Mesenchymal stem cell (in vitro differentiated cells and primary cell): ENCODE measurements at regions not wholly inside any gene's neighbourhood (a gene's known extent, or its start where the extent isn't known, plus 50 kb on each side); places are given as distances from the start of the nearest gene placed in this dataset.

ENCODE experiments used
- DNase-seq: peaks from one replicate; pipeline ENCODE4 v3.0.0-alpha.2; 2013
- H2AFZ ChIP-seq: one replicate; pipeline ENCODE4 v1.6.1; 2013; ENCODE audit warnings: low read depth, mild to moderate bottlenecking, control low read depth, inconsistent platforms, low read length, moderate library complexity
- H2AK5ac ChIP-seq: 2 replicates; pipeline ENCODE4 v1.6.1; 2013; ENCODE audit warnings: low read length, moderate library complexity, mild to moderate bottlenecking, inconsistent platforms; ENCODE audit not compliant: severe bottlenecking
- H2BK120ac ChIP-seq: one replicate; pipeline ENCODE4 v1.6.1; 2013; ENCODE audit warnings: low read depth, mild to moderate bottlenecking, inconsistent platforms, low read length, moderate library complexity
- H2BK12ac ChIP-seq, 2 experiments: one replicate each; pipeline ENCODE4 v1.6.1; 2013; ENCODE audit warnings: inconsistent platforms in 2 of 2, low read length in 2 of 2, mild to moderate bottlenecking in 2 of 2, moderate library complexity in 2 of 2, control low read depth in 1 of 2
- H2BK15ac ChIP-seq: one replicate; pipeline ENCODE4 v1.6.1; 2013; ENCODE audit warnings: mild to moderate bottlenecking, low read depth, inconsistent platforms; ENCODE audit not compliant: poor library complexity, severe bottlenecking
- H2BK5ac ChIP-seq: 2 replicates; pipeline ENCODE4 v1.6.1; 2013; ENCODE audit warnings: low read depth, mild to moderate bottlenecking, low read length, control low read depth, inconsistent platforms; ENCODE audit not compliant: poor library complexity, severe bottlenecking
- H3K14ac ChIP-seq, 2 experiments: one replicate each; pipeline ENCODE4 v1.6.1; 2013; ENCODE audit warnings: inconsistent platforms in 2 of 2, low read length in 2 of 2, control low read depth in 1 of 2, mild to moderate bottlenecking in 1 of 2, moderate library complexity in 1 of 2
- H3K18ac ChIP-seq, 2 experiments: one replicate each; pipeline ENCODE4 v1.6.1; 2013; ENCODE audit warnings: inconsistent platforms in 2 of 2, low read length in 2 of 2, control low read depth in 1 of 2, low read depth in 1 of 2, mild to moderate bottlenecking in 1 of 2
- H3K23ac ChIP-seq, 2 experiments: one replicate each; pipeline ENCODE4 v1.6.1; 2013; ENCODE audit warnings: inconsistent platforms in 2 of 2, low read length in 2 of 2, mild to moderate bottlenecking in 2 of 2, moderate library complexity in 2 of 2, control low read depth in 1 of 2
- H3K27ac ChIP-seq: 2 replicates; pipeline ENCODE4 v1.5.1; 2013; ENCODE audit warnings: mild to moderate bottlenecking, moderate library complexity, low read length, control low read depth, inconsistent platforms; ENCODE audit not compliant: poor library complexity, severe bottlenecking
- H3K27me3 ChIP-seq, 2 experiments: 2 replicates each; pipeline versions ENCODE4 v1.6.1 to v1.7.0; 2013; ENCODE audit warnings: low read length in 2 of 2, mild to moderate bottlenecking in 2 of 2, moderate library complexity in 2 of 2, control low read depth in 1 of 2, inconsistent platforms in 1 of 2; ENCODE audit not compliant: control insufficient read depth in 1 of 2, insufficient read depth in 1 of 2
- H3K36me3 ChIP-seq, 2 experiments: 2 replicates each; pipeline versions ENCODE4 v1.6.1 to v1.7.0; 2013; ENCODE audit warnings: low read length in 2 of 2, control low read depth in 1 of 2, inconsistent platforms in 1 of 2, low read depth in 1 of 2, mild to moderate bottlenecking in 1 of 2; ENCODE audit not compliant: insufficient read depth in 2 of 2, control insufficient read depth in 1 of 2
- H3K4ac ChIP-seq, 2 experiments: one replicate each; pipeline ENCODE4 v1.6.1; 2013; ENCODE audit warnings: inconsistent platforms in 2 of 2, low read length in 2 of 2, mild to moderate bottlenecking in 2 of 2, moderate library complexity in 2 of 2, control low read depth in 1 of 2, low read depth in 1 of 2
- H3K4me1 ChIP-seq: 2 replicates; pipeline ENCODE4 v1.6.1; 2013; ENCODE audit warnings: low read depth, low read length, control low read depth; ENCODE audit not compliant: control insufficient read depth, insufficient read depth
- H3K4me2 ChIP-seq: 2 replicates; pipeline ENCODE4 v1.6.1; 2013; ENCODE audit warnings: low read length, mild to moderate bottlenecking, inconsistent platforms; ENCODE audit not compliant: poor library complexity, severe bottlenecking
- H3K4me3 ChIP-seq, 2 experiments: 2 replicates each; pipeline versions ENCODE4 v1.5.1 to v1.7.0; 2013; ENCODE audit warnings: low read length in 2 of 2, mild to moderate bottlenecking in 2 of 2, control low read depth in 1 of 2, low read depth in 1 of 2; ENCODE audit not compliant: insufficient read depth in 1 of 2
- H3K79me1 ChIP-seq: replicated peaks from 2 replicates; pipeline ENCODE4 v1.6.1; 2013; ENCODE audit warnings: mild to moderate bottlenecking, control low read depth, low read length, inconsistent platforms; ENCODE audit not compliant: poor library complexity, severe bottlenecking
- H3K9ac ChIP-seq: 2 replicates; pipeline ENCODE4 v1.7.0; 2013; ENCODE audit warnings: mild to moderate bottlenecking, low read length, moderate library complexity
- H3K9me3 ChIP-seq: 2 replicates; pipeline ENCODE4 v1.7.0; 2013; ENCODE audit warnings: mild to moderate bottlenecking, low read length; ENCODE audit not compliant: control insufficient read depth
- H4K8ac ChIP-seq: one replicate; pipeline ENCODE4 v1.6.1; 2013; ENCODE audit warnings: inconsistent platforms, mild to moderate bottlenecking, low read length, moderate library complexity
- H4K91ac ChIP-seq: one replicate; pipeline ENCODE4 v1.6.1; 2013; ENCODE audit warnings: mild to moderate bottlenecking, low read length, inconsistent platforms
- WGBS: methylation state at CpG from one replicate; pipeline ENCODE4 v1.1.7; 2013; ENCODE audit warnings: mixed read lengths; 5-methylcytosine and 5-hydroxymethylcytosine counted together

DNA sequence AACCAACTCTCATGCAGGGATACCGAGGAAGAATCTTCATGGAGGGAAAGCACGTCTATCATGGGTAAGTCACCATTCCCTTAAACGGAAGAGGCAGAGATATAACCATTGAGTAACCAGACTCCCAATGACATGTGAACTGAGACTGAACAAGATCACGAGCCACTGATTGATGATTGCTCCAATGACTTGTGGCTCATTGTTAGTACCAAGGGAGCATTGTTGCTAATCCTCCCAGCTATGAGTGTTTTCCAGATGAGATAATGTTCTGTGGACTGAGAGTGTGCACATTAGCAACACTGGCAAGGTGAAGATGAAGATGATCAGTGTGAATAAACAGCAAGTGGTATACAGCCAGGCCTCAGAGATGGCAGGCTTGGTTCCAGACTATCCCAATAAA is 219.2 kb upstream of the MAP3K1 start:
- DNase-seq = no peak
- Histone ChIP-seq H2BK15ac (no peak overlapping the region), H3K14ac (no peak overlapping the region), H4K91ac (no peak overlapping the region), H3K9me3 (no peaks in the 10 kb centered on the region), H3K18ac (peak overlapping the region in 1 of 2 experiments; percentile 14), H3K79me1 (no peaks in the 10 kb centered on the region), H3K36me3 (no peaks in the 10 kb centered on the region), H2BK5ac (no peak overlapping the region), H3K4me2 (no peak overlapping the region), H3K4me3 (no peak overlapping the region), H3K9ac (no peak overlapping the region), H3K27me3 (peaks cover 0 to 25% of the 10 kb centered on the region in 2 experiments), H2AK5ac (no peak overlapping the region), H4K8ac (no peak overlapping the region), H3K27ac (no peak overlapping the region), H2AFZ (no peak overlapping the region), H2BK12ac (peak overlapping the region; percentile 34 to 38), H3K4ac (no peak overlapping the region), H2BK120ac (no peak overlapping the region), H3K23ac (no peak overlapping the region), H3K4me1 (peaks cover 8% of the 10 kb centered on the region)
- WGBS = 98% methylated on average over 4 of the region's 4 CpGs

DNA sequence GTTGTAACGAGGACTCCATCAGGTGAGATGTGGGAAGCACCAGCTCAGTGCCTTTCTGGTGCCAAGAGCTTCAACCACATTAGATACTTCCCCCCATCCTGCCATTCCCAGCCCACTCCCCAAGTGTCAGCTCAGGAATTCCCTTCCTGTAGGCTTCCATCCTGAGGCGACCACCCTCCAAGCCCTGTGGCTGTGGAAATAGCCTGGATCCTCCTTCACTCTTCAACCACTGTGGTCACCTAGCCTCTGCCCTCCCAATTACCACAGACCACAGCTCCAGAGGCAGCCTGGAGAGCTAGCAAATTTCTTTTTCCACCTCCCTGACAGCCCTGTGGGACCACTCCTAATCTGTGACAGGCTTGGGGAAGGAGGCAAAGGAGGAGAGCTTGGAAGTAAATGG is 219.8 kb upstream of the MAP3K1 start:
- DNase-seq = peak; percentile 21
- Histone ChIP-seq H3K4me1 (peaks cover 8% of the 10 kb centered on the region), H3K27me3 (peaks cover 0 to 20% of the 10 kb centered on the region in 2 experiments), H3K9me3 (no peaks in the 10 kb centered on the region), H3K14ac (no peak overlapping the region), H2AK5ac (no peak overlapping the region), H3K79me1 (no peaks in the 10 kb centered on the region), H2BK5ac (no peak overlapping the region), H3K36me3 (no peaks in the 10 kb centered on the region), H4K8ac (no peak overlapping the region), H2BK15ac (no peak overlapping the region), H2BK120ac (no peak overlapping the region), H2AFZ (no peak overlapping the region), H3K23ac (no peak overlapping the region), H3K9ac (no peak overlapping the region), H3K4ac (no peak overlapping the region), H3K4me3 (no peak overlapping the region), H3K27ac (no peak overlapping the region), H3K18ac (no peak overlapping the region), H3K4me2 (no peak overlapping the region), H4K91ac (no peak overlapping the region), H2BK12ac (no peak overlapping the region)
- WGBS = 100% methylated on average over 2 of the region's 2 CpGs

DNA sequence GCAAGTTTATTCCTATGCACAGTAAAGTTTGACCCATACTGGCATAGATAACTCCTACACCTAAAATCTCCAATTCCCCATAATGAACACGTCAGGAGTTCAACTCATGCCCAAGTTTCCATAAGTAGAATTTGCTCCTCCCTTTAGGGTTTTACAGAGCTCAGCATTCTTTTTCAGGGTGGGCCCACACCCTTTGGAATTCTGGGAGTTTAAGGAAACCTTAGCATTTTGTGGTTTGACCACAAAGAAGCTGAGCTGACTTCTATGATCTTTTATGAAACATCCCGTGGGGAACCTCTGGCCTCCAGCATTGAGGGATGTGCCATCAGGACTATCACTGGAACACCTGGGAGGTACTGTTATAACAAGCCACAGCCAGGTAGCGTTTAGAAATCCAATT is 220.6 kb upstream of the MAP3K1 start:
- 87% methylated on average over 3 of the region's 3 CpGs for WGBS
- Histone ChIP-seq H3K79me1 (no peaks in the 10 kb centered on the region), H2BK15ac (no peak overlapping the region), H3K9ac (no peak overlapping the region), H4K8ac (no peak overlapping the region), H3K27ac (no peak overlapping the region), H3K4me1 (peaks cover 8% of the 10 kb centered on the region), H3K36me3 (no peaks in the 10 kb centered on the region), H3K14ac (no peak overlapping the region), H3K23ac (no peak overlapping the region), H4K91ac (no peak overlapping the region), H3K4me2 (no peak overlapping the region), H3K27me3 (peaks cover 0 to 20% of the 10 kb centered on the region in 2 experiments), H2BK12ac (no peak overlapping the region), H3K4me3 (no peak overlapping the region), H2AFZ (no peak overlapping the region), H2BK120ac (no peak overlapping the region), H2AK5ac (no peak overlapping the region), H3K18ac (no peak overlapping the region), H2BK5ac (no peak overlapping the region), H3K4ac (no peak overlapping the region), H3K9me3 (no peaks in the 10 kb centered on the region)
- no peak for DNase-seq

DNA sequence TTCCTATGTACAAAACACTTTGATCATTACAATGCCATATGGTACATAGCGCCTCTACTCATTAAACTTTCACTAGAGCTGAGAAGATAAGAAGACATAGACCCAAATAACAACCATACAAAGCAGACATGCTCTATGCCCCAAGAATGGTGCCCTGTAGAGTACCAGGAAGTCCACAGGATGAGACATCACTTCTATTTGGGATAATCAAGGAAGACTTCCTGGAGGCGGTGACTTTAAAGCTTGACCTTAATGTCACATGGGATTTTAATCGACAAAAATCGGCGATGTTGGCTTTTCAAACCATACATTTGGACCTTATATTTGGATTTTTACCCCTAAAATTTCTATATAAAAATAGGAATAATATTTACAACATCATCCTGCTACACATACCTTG is 224.3 kb upstream of the MAP3K1 start:
- no peak overlapping the region for H2BK5ac ChIP-seq
- no peak overlapping the region for H3K9ac ChIP-seq
- no peak overlapping the region for H3K4me2 ChIP-seq
- H3K27ac ChIP-seq = no peak overlapping the region
- H3K4me1 ChIP-seq = peaks cover 6% of the 10 kb centered on the region
- no peak overlapping the region for H4K91ac ChIP-seq
- H3K4me3 ChIP-seq = no peak overlapping the region
- H3K9me3 ChIP-seq = no peaks in the 10 kb centered on the region
- no peak overlapping the region for H2AK5ac ChIP-seq
- H2AFZ ChIP-seq = no peak overlapping the region
- no peak overlapping the region for H2BK120ac ChIP-seq
- no peak overlapping the region for H2BK12ac ChIP-seq
- H3K23ac ChIP-seq = no peak overlapping the region
- no peak overlapping the region for H4K8ac ChIP-seq
- H2BK15ac ChIP-seq = no peak overlapping the region
- H3K79me1 ChIP-seq = no peaks in the 10 kb centered on the region
- no peak for DNase-seq
- peaks cover 0 to 46% of the 10 kb centered on the region in 2 experiments for H3K27me3 ChIP-seq
- no peak overlapping the region for H3K4ac ChIP-seq
- no peak overlapping the region for H3K14ac ChIP-seq
- H3K36me3 ChIP-seq = no peaks in the 10 kb centered on the region
- H3K18ac ChIP-seq = no peak overlapping the region
- 100% methylated on average over 1 of the region's 5 CpGs for WGBS
